Osteoblast (primary cell): ENCODE measurements at regions not wholly inside any gene's neighbourhood (a gene's known extent, or its start where the extent isn't known, plus 50 kb on each side); places are given as distances from the start of the nearest gene placed in this dataset.

Experiments used
- DNase-seq: peaks from one replicate; pipeline ENCODE4 v3.0.0; 2011; ENCODE audit warnings: low spot score, mixed read lengths; ENCODE audit not compliant: insufficient read length; ENCODE audit errors: missing footprints
- H2AFZ ChIP-seq: 2 replicates; pipeline ENCODE4 v1.6.0; 2011; ENCODE audit warnings: mild to moderate bottlenecking, low read length
- H3K27ac ChIP-seq: 2 replicates; pipeline ENCODE4 v1.5.1; 2011; ENCODE audit warnings: mild to moderate bottlenecking, low read depth, low read length, moderate library complexity
- H3K27me3 ChIP-seq: 2 replicates; pipeline ENCODE4 v1.6.0; 2012; ENCODE audit warnings: mild to moderate bottlenecking, control low read depth, inconsistent platforms, low read length, moderate library complexity; ENCODE audit not compliant: insufficient read depth
- H3K36me3 ChIP-seq: 2 replicates; pipeline ENCODE4 v1.5.1; 2011; ENCODE audit warnings: mild to moderate bottlenecking, low read length, control low read depth, moderate library complexity; ENCODE audit not compliant: insufficient read depth
- H3K4me1 ChIP-seq: 2 replicates; pipeline ENCODE4 v1.5.1; 2011; ENCODE audit warnings: mild to moderate bottlenecking, low read length, control low read depth, moderate library complexity; ENCODE audit not compliant: insufficient read depth
- H3K4me2 ChIP-seq: 2 replicates; pipeline ENCODE4 v1.6.0; 2011; ENCODE audit warnings: mild to moderate bottlenecking, low read length; ENCODE audit not compliant: insufficient read depth
- H3K4me3 ChIP-seq: fragments of 200-600 bp; sonication (generic); 3 replicates; pipeline ENCODE4 v1.5.1; 2012; ENCODE audit warnings: mild to moderate bottlenecking, low read length, inconsistent platforms; ENCODE audit not compliant: insufficient read depth
- H3K79me2 ChIP-seq: 2 replicates; pipeline ENCODE4 v1.6.0; 2012; ENCODE audit warnings: mild to moderate bottlenecking, low read length, control low read depth, inconsistent platforms; ENCODE audit not compliant: insufficient read depth
- H3K9me3 ChIP-seq: 2 replicates; pipeline ENCODE4 v1.5.1; 2011; ENCODE audit warnings: low read depth, low read length, control low read depth
- H4K20me1 ChIP-seq: 2 replicates; pipeline ENCODE4 v1.6.0; 2012; ENCODE audit warnings: mild to moderate bottlenecking, low read length, control low read depth; ENCODE audit not compliant: insufficient read depth
- TF ChIP-seq, protein P1 (sequence below): IDR thresholded peaks from 2 replicates; pipeline ENCODE4 v1.5.1; 2011; ENCODE audit warnings: mild to moderate bottlenecking, low read depth, low read length, moderate library complexity; ENCODE audit errors: extremely low read depth

DNA sequence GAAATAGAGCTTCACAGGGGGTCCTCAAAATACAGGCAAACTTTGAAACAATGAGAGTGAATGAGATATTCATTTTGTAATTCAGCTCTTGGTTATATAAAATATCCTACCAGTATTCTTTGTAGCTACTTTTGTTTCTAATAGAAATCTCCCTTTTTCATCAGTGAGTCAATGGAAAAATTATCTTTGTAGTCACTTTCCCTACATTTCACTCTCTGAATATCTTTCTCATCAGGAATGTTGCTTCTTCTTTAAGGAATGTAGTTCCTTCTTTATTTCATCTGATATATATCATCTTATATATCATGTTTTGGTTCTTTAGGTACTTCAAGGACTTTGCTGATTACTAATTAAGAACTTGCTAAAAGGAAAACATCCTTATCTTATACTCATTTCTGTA lies 280.3 kb upstream of the NUDT12 start:
- Histone ChIP-seq H3K27me3 (no peaks in the 10 kb centered on the region), H3K4me2 (no peak overlapping the region), H3K36me3 (no peaks in the 10 kb centered on the region), H3K4me1 (peaks cover 12% of the 10 kb centered on the region), H3K4me3 (no peak overlapping the region), H2AFZ (no peak overlapping the region), H4K20me1 (no peaks in the 10 kb centered on the region), H3K9me3 (no peaks in the 10 kb centered on the region), H3K79me2 (no peaks in the 10 kb centered on the region), H3K27ac (no peak overlapping the region)
- DNase-seq, result no peak
- TF ChIP-seq, protein P1, sequence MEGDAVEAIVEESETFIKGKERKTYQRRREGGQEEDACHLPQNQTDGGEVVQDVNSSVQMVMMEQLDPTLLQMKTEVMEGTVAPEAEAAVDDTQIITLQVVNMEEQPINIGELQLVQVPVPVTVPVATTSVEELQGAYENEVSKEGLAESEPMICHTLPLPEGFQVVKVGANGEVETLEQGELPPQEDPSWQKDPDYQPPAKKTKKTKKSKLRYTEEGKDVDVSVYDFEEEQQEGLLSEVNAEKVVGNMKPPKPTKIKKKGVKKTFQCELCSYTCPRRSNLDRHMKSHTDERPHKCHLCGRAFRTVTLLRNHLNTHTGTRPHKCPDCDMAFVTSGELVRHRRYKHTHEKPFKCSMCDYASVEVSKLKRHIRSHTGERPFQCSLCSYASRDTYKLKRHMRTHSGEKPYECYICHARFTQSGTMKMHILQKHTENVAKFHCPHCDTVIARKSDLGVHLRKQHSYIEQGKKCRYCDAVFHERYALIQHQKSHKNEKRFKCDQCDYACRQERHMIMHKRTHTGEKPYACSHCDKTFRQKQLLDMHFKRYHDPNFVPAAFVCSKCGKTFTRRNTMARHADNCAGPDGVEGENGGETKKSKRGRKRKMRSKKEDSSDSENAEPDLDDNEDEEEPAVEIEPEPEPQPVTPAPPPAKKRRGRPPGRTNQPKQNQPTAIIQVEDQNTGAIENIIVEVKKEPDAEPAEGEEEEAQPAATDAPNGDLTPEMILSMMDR, result no peak

DNA sequence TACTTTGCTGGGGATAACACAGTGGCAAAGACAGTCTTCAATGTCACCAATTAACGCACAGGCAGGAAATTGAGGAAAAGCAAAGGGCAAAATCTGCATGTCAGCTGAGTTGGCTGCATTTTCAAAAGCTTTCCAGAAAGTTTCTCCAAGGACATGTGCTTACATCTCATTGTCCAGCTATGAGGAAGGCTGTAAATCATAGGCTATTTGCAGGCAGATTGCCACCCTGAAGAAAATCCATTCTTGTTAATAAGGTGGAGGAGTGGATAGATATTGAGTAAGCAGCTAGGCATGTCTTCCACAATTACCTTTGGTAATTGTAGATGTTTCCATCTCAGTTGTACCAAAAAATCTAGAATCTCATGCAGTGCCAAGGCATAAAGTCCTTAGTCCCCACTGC lies 278.0 kb upstream of the NUDT12 start:
- no peaks in the 10 kb centered on the region for H3K79me2 ChIP-seq
- H3K4me3 ChIP-seq, result no peak overlapping the region
- no peaks in the 10 kb centered on the region for H3K27me3 ChIP-seq
- H3K4me1 ChIP-seq, result no peaks in the 10 kb centered on the region
- no peak for DNase-seq
- H3K36me3 ChIP-seq, result no peaks in the 10 kb centered on the region
- TF ChIP-seq, protein P1, result no peak
- no peak overlapping the region for H2AFZ ChIP-seq
- no peak overlapping the region for H3K27ac ChIP-seq
- no peaks in the 10 kb centered on the region for H4K20me1 ChIP-seq
- H3K4me2 ChIP-seq, result no peak overlapping the region
- no peaks in the 10 kb centered on the region for H3K9me3 ChIP-seq

DNA sequence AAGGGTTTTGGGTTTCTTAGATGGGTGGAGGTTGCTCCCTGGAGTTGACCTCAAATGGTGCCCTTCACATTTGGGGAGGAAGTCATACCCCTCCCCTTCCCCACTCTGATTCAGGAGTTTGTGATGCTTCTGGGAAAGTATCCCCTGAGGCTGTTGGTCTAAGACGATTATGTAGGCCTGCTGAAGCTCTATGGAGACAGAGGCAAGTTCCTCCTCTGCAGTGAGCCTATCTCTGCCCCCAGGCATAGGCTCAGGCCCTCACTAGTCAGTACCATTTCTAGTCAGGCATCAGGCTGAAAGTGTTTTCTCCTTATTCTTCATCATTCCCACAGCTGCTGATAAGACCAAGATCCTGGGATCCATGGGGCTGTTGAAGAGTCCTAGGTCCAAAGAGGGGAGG lies 271.6 kb upstream of the NUDT12 start:
- H3K27me3 ChIP-seq, result no peaks in the 10 kb centered on the region
- no peaks in the 10 kb centered on the region for H3K4me1 ChIP-seq
- no peaks in the 10 kb centered on the region for H3K9me3 ChIP-seq
- TF ChIP-seq, protein P1, result no peak
- H3K79me2 ChIP-seq, result no peaks in the 10 kb centered on the region
- no peaks in the 10 kb centered on the region for H4K20me1 ChIP-seq
- no peaks in the 10 kb centered on the region for H3K36me3 ChIP-seq
- no peak overlapping the region for H3K4me2 ChIP-seq
- no peak for DNase-seq
- H3K4me3 ChIP-seq, result no peak overlapping the region
- no peak overlapping the region for H2AFZ ChIP-seq
- no peak overlapping the region for H3K27ac ChIP-seq

- no peak for DNase-seq
- TF ChIP-seq, protein P1, result peak; percentile 65
Observed at GRCh38 chr5:103829585-103829984, 267.0 kb upstream of the NUDT12 start.

More at GRCh38 chr5:103829585-103829984, 267.0 kb upstream of the NUDT12 start:
- Histone ChIP-seq H3K79me2 (no peaks in the 10 kb centered on the region), H3K9me3 (no peaks in the 10 kb centered on the region), H3K4me3 (no peak overlapping the region), H3K4me2 (no peak overlapping the region), H3K36me3 (no peaks in the 10 kb centered on the region), H3K4me1 (no peaks in the 10 kb centered on the region), H4K20me1 (no peaks in the 10 kb centered on the region), H3K27ac (no peak overlapping the region), H3K27me3 (no peaks in the 10 kb centered on the region), H2AFZ (no peak overlapping the region)
